Stimulated activated CD8-positive, alpha-beta memory T cell treated with anti-CD3 and anti-CD28 coated beads, Interleukin-12 subunit alpha, Interleukin-12 subunit beta, amount 100 ng/mL, for 4 hours (primary cell): ENCODE measurements at regions not wholly inside any gene's neighbourhood (a gene's known extent, or its start where the extent isn't known, plus 50 kb on each side); places are given as distances from the start of the nearest gene placed in this dataset.

Source experiments
- DNase-seq: peaks from one replicate; pipeline ENCODE4 v3.0.0-alpha.2; 2020; ENCODE audit warnings: low read depth

DNA sequence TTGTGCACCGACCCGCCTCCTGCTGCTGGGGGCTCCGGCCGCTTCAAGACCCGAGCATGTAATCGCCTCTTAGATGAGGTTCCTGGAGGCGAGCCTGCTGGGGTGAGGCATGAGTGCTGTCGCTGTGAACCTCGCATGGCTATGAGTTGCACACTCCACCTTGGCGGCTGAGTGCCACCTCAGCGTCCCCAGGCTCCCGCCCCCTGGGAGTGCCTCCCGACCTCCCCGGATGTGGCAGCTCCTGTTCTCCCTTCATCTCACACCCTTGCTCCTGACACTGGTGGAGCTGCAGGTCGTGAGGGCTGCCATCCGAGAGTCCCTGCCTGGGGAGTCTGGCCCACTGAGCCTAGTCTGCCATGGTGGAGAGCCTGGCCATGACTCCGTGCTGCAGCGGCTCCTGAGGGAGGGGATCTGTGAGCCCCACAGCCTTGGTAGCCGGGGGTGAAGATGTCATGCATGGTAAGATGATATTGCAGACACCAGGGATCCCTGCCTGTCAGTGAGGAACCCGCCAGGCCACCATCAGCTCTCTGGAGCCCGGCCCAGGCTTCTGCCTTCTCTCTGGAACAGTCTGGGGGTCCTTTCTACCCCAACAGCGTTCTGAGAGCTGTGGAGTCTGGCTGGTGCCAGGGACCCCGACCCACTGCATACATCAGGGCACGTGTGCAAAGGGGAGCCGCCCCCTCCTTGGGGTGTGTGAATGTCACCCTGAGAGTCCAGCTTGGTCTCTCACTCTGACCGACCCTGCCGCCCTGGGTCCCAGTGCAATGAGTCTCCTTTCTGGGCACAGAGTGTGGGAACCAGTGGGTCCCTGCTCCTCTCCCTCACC, 61.6 kb upstream of the HS6ST1 start:
- no peak for DNase-seq

DNA sequence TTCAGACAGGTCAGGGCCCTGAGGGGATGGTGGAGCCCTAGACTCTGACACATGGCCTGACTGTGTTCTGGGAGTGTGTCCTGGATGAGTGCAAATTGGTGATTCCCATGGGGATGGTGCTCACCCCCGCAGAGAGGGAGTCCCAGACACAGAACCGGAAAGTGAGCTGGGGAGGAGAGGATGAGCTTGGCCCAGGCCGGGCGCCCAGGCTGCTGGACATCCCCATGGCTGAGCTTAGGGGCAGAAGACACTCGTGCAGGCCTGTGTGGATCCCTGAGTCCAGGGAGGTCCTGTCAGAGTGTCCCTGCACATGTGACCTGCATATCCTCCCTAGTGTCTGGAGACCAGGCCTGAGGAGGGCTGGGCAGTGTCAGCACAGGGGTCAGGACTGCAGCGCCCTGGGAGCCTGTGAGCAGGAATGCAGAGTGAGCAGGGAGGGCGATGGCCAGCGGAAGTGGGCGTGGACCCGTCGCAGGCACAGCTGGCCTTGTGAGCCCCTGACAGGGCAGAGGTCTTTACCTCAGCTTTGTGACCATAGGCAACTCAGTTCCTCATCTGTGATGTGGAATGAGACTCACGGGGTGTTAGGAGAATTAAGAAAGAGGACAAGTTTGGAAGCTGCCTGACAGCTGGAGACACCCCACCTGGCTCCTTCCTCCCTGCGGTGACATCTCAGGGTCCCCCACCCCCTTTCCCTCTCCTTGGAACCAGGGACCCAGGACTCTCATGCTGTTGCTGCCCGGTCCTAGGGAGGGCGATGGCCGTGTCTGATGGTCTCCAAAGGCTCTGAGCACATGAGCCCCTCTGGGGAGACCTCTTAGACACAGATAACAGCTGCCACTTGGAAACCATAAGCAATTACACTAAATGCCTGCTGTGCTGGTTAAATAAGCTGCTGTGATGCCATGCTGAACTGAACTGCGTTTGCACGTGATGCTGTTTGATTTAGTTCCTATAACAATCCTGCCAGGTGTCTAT, 62.6 kb upstream of the HS6ST1 start:
- no peak for DNase-seq

DNA sequence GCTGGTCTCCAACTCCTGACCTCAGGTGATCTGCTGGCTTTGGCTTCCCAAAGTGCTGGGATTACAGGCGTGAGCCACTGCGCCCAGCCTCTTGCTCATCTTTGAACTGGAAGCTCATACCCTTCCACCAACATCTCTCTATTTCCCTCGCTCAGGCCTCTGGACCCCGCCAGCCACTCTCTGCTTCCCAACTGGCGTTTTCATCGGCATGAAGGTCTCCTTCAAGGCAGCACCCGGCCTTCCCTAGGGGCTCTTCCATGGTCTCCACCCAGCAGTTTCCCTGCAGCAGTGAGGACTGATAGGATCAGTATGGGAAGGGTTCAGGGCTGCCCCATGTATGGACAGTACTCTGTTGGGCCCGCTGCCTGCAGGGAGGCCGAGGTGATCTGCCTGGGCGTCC, 65.8 kb upstream of the HS6ST1 start:
- no peak for DNase-seq

DNA sequence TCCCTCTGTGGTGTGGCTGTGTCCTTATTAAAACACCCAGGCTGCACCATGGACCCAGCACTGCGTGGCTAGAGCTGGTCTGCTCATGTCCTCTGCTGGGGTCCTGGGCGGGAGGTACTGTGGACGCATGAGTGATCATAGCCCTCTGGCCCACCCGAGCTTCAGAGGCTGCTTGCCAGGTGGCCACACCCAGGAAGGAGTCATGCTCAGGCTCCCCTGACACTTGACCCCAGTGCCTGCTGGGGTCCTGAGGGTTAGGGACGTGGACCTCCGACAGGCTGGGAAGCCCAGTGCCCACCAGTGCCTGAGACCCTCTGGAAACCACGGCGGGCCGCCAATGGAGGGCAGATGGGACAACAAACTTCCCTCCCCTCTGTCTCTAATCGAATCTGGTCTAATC, 66.3 kb upstream of the HS6ST1 start:
- DNase-seq = no peak

DNA sequence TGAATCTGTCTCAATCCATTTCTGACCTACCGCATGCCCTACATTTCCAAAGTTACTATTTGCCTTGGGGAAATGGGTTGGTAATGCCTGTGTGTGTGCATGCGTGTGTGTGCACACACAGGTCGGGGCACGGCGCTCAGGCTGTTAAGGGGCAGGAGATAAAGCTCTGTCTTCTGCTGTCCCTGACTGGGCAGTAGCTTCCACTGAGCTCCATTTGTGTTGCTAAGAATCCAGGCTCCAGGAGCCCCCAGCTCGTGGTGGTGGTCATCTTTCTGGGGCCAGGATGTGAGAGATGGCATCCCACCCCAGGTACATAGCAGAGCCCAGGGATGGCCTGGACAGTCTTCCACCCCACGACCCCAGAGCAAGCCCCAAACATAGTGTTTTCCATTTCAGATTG, 66.7 kb upstream of the HS6ST1 start:
- DNase-seq = no peak

DNA sequence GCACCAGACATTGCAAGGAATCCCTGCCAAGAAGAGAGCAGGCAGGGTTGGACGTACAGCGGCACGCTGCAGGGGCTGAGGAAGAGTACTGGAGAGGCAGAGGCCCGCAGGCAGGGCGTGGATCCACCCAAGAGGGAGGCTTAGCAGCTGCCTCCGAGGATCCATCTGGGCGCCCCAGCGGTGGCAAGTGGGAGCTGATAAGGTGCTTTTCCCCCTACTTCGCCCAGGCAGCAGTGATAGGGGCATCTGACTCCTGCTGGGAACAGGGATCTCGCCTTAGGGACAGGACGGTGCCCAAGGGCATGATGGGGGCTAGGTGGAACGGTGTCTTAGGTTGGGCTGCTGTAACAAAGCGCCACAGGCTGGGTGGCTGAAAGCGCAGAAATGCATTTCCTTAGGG, 67.4 kb upstream of the HS6ST1 start:
- DNase-seq = no peak

DNA sequence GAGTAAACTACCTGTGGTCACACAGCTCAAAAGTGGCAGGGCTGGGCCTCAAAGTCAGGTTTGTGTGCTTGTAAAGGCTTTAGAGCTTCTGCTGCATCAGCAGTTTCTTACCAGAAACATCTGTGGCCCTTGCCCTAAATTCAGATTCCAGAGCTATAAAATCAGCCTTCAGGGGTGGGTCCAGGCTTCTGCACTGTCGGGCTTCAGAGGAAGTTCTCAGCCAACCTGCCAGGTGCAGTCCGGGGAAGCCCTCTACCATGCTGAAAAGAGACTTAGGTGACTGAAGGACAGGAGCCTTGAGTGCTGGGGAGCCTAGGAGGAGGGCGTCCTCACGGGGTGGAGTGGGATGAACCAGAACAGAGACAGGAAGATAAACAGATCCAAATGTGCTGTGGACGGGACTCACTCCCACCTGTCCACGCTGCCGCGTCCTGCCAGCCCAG, 69.9 kb upstream of the HS6ST1 start:
- DNase-seq = no peak

DNA sequence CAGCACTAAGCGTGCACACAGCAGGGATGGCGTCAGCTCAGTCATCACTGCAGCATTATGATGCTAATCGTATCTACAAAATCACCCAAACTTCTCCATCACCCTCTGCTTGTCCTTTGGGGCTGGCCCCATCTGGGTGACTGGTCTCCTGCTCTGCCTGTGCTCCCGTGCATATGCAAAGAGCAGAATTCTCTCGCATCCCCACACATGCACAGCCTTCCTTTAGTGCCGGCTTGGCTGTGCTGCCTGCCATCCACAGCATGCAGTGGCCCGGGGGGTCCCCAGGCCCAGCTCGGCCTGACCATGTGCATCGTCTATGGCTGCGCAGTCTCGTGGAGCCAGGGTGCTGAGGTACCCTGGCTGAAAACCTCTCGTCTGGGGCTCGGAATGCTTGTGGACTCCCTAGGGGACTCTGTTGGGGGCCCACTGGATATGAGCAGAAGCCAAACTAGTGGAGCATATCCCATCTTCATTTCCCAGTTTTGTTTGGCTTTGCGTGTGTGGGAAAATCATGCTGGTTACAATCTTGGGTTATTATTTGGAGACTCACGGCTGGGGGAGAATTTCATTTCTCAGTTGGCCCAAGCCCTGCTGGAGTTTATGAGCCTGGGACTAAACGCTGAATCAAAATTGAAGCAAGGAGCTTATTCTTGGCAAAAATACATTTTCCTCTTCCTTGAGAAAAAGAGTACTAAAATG, 70.9 kb upstream of the HS6ST1 start:
- no peak for DNase-seq

DNA sequence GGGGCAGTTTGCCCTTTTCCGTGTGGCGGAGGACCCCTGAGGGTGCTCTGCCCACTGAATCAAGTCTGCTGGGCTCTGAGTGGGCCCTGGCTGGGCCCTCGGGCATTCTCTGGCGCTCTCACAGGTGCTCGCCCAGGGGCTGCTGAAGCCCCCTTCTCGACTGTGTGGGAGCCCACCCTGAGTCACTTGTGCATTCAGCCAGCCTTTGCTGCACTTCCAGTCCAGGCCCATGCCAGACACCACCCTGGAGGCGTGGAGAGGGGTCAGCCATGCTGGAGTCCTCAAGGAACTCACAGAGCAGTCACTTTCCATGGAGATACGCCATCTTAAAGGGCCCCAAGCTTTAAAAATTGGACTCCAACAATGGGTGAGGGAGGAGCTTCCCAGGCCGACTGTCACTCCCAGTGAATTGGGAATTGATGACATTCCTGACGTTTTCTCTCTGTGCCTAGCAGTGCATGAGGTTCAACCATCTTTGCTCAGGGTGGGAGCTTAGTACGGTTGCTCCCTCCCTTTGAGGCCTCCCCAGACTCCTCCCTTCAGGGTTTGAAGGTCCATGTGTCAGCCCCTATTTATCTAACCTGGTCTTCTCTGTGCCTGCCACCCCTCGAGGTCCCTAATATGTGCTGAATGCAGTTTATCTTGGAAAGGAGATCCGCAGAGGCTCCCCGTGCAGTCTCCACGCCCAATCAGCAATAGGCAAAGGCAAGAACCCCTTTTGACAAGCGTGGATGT, 71.8 kb upstream of the HS6ST1 start:
- no peak for DNase-seq

DNA sequence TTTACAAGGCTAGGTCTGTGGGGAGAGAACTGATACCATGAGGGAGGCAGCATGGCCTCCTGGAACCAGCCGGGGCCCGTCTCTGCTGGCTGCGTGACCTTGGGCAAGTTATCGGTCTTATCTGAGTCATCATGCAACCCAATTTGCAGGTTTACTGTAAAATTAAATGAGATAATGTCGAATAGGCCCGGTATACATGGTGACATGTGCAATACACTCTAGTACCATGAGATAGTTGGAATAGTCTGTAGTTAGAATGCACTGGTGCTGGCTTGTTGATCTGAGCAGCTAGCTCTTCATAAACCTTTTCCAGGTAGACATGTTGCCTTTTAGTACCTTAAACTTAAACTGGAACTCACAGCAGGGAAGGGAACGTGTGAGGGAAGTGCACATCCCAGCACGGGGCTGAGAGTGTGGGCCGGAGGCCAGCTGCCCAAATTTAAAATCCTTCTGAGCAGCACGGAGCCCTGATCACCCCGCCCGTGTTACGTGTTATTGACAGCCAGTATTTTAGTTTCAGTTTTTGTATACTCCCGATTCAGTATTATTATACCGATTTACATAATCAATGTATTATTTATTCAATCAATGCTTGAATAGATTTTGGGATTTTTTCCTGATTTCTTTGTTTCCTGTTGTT, 72.4 kb upstream of the HS6ST1 start:
- no peak for DNase-seq

DNA sequence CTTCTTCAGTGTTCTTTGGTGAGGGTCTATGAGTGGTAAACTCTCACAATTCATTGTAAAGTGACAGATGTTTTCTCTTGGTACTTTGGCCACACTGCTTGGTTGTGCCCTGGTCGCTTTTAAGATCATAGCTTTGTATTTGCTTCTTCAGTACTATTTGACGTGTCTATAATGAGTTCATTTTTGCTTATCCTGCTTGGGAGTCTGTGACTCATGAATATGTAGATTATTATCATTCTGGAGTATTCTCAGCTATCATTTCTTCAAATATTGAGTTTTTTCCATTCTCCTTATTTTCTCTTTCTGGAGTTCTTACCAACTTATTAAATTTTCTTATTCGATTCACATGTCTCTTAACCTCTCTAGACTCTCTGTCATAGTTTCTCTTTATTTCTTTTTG, 73.0 kb upstream of the HS6ST1 start:
- no peak for DNase-seq

DNA sequence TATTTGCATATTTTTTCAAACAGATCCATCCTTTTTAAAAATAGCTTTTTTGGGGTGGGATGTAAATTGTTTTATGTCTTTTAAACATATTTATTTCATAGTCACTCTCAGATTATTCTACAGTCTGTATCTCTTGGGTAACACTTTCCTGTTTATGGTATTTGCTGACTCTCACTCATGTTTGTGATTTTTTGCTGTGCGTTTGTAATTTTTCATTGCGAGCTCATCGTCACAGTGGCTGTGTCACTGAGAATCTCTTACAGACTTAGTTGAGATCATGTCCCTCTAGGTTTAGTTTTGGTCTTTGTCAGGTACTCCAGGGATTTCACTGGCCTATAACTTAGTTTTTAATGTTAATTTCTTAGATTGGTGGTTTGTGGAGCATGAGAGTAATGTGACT, 73.5 kb upstream of the HS6ST1 start:
- no peak for DNase-seq

DNA sequence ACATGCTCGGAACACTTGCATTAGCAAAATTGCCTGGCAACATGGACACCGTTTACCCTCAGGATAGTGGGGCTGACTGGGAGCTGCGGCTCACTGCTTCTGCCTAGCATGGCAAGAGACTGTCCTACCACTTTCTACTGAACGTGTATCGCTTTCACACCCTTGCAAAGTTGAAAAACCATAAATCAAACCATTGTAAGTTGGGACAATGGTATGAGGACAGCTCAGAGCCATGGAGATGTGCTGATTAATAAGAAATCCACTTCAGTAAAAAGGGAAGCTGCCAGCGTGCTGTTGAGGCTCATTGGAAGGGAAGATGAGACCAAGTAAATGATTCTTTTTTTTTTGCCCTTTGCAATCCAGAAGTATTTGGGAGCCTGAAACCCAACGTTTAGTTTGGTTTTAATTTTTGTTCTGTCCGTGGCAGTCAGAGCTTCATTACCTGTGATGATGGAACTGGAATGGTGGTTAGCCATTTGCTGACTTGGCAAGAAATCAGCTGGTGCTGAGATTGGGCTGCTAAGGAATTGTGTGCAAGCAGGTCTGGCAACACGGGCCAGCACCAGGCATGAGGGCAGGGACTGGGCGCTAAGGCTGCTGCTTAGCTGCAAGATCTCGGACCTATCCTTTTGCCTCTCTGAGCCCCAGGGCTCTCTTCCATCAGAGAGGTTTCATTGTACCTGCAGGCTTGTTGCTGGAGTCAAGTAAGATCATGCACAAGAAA, 75.5 kb upstream of the HS6ST1 start:
- DNase-seq = no peak

DNA sequence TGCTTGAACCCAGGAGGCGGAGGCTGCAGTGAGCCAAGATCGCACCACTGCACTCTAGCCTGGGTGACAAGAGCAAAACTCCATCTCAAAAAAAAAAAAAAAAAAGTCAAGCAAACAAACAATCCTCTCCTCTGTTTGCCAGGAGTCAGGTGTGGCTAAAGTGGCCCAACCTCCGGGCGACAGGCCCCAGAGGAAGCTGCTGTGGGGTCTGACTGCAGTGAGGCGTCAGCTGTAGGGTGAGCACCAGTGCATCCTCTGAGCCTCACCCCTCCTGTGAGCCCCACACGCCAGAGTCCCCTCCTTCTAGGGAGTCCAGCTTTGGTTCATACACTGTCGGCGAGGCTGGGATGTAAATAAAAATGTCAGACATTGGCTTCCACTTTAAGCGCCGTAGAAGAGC, 76.5 kb upstream of the HS6ST1 start:
- no peak for DNase-seq

DNA sequence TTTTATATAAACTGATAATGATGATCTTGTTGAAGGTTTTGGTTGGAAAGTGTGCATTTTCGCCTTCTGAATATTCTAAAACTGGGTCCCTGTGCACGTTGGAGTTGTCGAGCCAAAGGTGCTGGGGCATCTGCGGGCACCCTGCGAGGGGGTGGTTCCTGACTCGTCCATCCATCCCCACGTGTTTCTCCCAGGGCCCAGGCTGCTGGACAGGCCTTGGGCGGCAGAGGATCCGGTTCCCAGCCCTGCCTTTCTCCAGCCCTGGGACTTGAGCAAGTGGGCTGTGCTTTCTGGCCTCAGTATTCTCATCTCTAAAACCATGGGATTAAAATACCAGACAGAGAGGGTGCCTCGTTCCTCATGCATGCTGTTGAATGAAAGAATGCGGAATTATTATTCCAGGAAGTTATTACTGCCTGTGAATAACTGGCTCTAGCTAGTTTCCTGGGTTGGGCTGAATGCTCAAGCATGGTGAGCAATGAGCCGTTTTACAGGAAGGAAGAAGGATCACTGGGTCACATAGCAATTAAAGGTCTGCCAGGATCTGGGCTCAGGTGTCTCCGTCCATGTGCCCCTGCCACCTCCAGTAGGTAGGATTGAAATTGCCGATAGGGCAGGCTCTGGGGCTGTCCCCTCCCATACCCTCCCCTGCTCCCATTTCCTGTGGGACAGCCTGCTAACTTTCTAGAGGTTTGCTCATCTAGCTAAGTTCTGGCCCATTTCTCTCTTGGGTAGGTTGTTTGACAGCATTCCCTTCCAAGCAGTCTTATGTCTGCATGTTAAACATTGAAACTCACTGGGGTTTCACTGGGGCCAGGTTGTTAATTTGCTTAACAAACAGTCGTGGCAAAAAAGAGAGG, 77.2 kb upstream of the HS6ST1 start:
- no peak for DNase-seq

DNA sequence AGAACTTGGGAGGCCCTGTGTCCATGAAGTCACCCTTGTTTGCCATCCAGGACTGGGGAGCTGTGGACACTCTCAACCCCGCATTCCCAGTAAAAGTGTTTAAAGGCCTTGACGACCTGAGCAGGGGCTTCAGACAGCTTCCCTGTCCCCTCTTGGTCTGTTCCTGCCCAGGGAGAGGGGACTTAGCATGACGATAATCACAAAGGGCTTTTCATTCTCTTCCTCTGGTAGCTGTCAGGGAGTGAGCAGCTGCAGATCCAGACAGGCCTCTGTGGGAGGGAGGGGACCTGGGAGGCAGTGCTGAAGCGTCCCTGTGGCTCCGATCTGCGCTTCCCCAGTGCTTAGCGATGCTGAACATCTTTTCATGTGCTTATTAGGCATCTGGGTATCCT, 77.8 kb upstream of the HS6ST1 start:
- no peak for DNase-seq

DNA sequence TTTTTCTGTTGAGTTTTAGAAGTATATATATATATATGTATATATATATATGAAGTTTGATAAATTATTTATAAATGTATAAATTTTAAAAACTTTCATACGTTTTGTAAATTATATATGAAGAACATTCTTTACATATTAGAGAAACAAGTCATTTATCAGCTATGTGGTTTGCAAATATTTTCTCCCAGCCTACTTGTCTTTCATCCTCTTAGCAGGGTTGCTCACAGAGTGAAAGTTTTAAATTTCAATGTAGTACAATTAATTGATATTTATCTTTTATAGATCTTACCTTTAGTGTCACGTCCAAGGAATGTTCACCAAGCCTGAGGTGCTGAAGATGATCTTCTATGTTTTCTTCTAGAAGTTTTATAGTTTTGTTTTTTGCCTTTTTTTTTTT, 78.3 kb upstream of the HS6ST1 start:
- DNase-seq = no peak

DNA sequence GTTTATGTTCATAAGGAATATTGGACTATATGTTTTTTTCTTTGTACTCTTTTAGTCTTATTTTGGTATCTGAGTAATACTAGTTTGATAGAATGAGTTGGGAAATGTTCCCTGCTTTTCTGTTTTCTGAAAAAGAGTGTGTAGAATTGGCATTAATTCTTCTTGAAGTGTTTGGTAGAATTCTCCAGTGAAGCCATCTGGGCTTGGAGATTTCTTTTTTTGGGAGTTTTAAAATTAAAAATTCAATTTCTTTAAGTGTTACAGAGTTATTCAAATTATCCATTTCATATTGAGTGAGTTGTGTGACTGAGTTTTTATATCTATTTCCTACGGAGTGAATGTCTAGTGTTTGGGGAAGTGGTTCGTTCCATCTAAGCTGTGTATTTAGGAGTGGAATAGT, 80.6 kb upstream of the HS6ST1 start:
- DNase-seq = no peak

DNA sequence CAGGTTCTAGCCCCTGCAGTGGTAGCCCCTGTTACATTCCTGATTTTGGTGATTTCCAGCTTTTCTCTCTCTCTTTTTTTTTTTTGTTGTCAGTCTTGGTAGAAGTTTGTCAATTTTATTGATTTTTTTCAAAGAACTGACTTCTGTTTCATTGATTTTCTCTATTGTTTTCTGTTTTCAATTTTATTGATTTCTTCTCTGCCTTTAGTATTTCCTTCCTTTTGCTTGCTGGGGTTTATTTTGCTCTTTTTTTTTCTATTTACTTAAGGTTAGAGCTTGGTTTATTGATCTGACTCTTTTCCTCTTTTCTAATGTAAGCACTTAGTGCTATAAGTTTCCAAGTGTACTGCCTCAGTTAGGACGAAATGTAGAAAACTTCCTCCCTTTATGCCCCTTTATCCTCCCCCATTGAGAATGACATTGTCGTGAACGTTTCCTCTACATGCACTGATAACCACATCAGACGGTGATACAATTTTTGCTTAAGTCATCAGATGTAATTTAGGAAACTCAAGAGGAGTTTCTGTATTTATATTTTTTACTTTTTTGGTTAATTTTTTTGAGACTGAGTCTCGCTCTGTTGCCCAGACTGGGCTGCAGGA, 81.1 kb upstream of the HS6ST1 start:
- no peak for DNase-seq
